Limb (tissue), 2 donors: ENCODE measurements at regions not wholly inside any gene's neighbourhood (a gene's known extent, or its start where the extent isn't known, plus 50 kb on each side); places are given as distances from the start of the nearest gene placed in this dataset.
"Not testable (repeated sequence)": the region's sequence is repeated elsewhere in the genome, so short reads cannot be mapped to it uniquely, and the experiment has no call there.

Source experiments
- DNase-seq, 2 donors: peaks; one replicate each; pipeline ENCODE4 v3.0.0-alpha.2; 2016; ENCODE audit errors: extremely low spot score in 2 of 2

GRCh38 chr1:221515496-221515895 is 226.4 kb downstream of the DUSP10 start:
- no peak for DNase-seq

- DNase-seq = no peak
Measured at GRCh38 chr1:221517961-221518360, 223.9 kb downstream of the DUSP10 start.

GRCh38 chr1:221520250-221520649 is 221.6 kb downstream of the DUSP10 start:
- no peak for DNase-seq

- DNase-seq = no peak
Measured at GRCh38 chr1:221521686-221522085, 220.2 kb downstream of the DUSP10 start.

- no peak for DNase-seq
Measured at GRCh38 chr1:221522529-221522940, 219.4 kb downstream of the DUSP10 start.

GRCh38 chr1:221525749-221526148 is 216.1 kb downstream of the DUSP10 start:
- DNase-seq = no peak

GRCh38 chr1:221527302-221527701 is 214.6 kb downstream of the DUSP10 start:
- no peak for DNase-seq

- DNase-seq = no peak
Measured at GRCh38 chr1:221527886-221528624, 213.8 kb downstream of the DUSP10 start.

GRCh38 chr1:221530159-221530558 is 211.7 kb downstream of the DUSP10 start:
- DNase-seq = not testable (repeated sequence)

- no peak for DNase-seq
Measured at GRCh38 chr1:221530791-221531190, 211.1 kb downstream of the DUSP10 start.

GRCh38 chr1:221532071-221532773 is 209.7 kb downstream of the DUSP10 start:
- DNase-seq = no peak

- DNase-seq = no peak
Measured at GRCh38 chr1:221541296-221541695, 200.6 kb downstream of the DUSP10 start.

GRCh38 chr1:221543529-221544120 is 198.3 kb downstream of the DUSP10 start:
- no peak for DNase-seq

GRCh38 chr1:221548942-221549341 is 192.9 kb downstream of the DUSP10 start:
- no peak for DNase-seq

- DNase-seq = no peak
Measured at GRCh38 chr1:221549815-221550214, 192.1 kb downstream of the DUSP10 start.

GRCh38 chr1:221552792-221553191 is 189.1 kb downstream of the DUSP10 start:
- DNase-seq = not testable (repeated sequence)

GRCh38 chr1:221555689-221556433 is 186.0 kb downstream of the DUSP10 start:
- no peak for DNase-seq

GRCh38 chr1:221556435-221556834 is 185.5 kb downstream of the DUSP10 start:
- DNase-seq = no peak

- DNase-seq = no peak
Measured at GRCh38 chr1:221557013-221557412, 184.9 kb downstream of the DUSP10 start.

GRCh38 chr1:221558396-221558795 is 183.5 kb downstream of the DUSP10 start:
- DNase-seq = no peak

- no peak for DNase-seq
Measured at GRCh38 chr1:221559911-221560310, 182.0 kb downstream of the DUSP10 start.
